ENCODE measurements at regions not wholly inside any gene's neighbourhood (a gene's known extent, or its start where the extent isn't known, plus 50 kb on each side); places are given as distances from the start of the nearest gene placed in this dataset.

DNA sequence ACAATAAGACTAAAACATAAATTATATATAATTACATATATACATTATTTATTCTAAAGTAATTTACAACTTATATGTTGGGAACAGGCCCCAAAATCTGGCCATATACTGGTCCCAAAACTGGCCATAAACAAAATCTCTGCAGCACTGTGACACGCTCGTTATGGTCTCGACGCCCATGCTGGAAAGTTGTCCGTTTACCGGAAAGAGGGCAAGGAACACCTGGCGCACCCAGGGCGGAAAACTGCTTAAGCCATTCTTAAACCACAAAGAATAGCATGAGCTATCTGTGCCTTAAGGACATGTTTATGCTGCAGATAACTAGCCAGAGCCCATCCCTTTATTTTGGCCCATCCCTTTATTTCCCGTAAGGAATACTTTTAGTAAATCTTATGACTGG lies 164.9 kb downstream of the CENPW start:
- TF ChIP-seq, protein P1, sequence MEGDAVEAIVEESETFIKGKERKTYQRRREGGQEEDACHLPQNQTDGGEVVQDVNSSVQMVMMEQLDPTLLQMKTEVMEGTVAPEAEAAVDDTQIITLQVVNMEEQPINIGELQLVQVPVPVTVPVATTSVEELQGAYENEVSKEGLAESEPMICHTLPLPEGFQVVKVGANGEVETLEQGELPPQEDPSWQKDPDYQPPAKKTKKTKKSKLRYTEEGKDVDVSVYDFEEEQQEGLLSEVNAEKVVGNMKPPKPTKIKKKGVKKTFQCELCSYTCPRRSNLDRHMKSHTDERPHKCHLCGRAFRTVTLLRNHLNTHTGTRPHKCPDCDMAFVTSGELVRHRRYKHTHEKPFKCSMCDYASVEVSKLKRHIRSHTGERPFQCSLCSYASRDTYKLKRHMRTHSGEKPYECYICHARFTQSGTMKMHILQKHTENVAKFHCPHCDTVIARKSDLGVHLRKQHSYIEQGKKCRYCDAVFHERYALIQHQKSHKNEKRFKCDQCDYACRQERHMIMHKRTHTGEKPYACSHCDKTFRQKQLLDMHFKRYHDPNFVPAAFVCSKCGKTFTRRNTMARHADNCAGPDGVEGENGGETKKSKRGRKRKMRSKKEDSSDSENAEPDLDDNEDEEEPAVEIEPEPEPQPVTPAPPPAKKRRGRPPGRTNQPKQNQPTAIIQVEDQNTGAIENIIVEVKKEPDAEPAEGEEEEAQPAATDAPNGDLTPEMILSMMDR (conservative IDR thresholded peaks at IDR 0.05 in 1 of 2, IDR thresholded peaks at IDR 0.05 in 1 of 2; ENCODE audit: low read depth in 1 of 2, low read length in 2 of 2), result no peak
- TF ChIP-seq EZH2 (IDR thresholded peaks at IDR 0.05; ENCODE audit: low read length, missing control alignments), result no peak
